Vagina (tissue), 2 donors: ENCODE measurements at regions not wholly inside any gene's neighbourhood (a gene's known extent, or its start where the extent isn't known, plus 50 kb on each side); places are given as distances from the start of the nearest gene placed in this dataset.

Experiments used
- POLR2AphosphoS5 ChIP-seq, 2 donors: sonication (generic); formaldehyde crosslinking; IDR thresholded peaks; one replicate each; pipeline ENCODE4 v1.9.0; 2017; ENCODE audit warnings: antibody characterized with exemption in 2 of 2, mild to moderate bottlenecking in 2 of 2, low read depth in 1 of 2; ENCODE audit not compliant: insufficient read depth in 1 of 2
- TF ChIP-seq, protein P1 (sequence below), 3 experiments: fragments of 450-650 bp in 2 of 3; fragments of 200-600 bp in 1 of 3; sonication (generic) in 1 of 3; IDR thresholded peaks; one replicate each; pipeline ENCODE4 v1.5.1; 2017 to 2019; ENCODE audit warnings: antibody characterized with exemption in 3 of 3, mild to moderate bottlenecking in 2 of 3, moderate library complexity in 2 of 3

DNA sequence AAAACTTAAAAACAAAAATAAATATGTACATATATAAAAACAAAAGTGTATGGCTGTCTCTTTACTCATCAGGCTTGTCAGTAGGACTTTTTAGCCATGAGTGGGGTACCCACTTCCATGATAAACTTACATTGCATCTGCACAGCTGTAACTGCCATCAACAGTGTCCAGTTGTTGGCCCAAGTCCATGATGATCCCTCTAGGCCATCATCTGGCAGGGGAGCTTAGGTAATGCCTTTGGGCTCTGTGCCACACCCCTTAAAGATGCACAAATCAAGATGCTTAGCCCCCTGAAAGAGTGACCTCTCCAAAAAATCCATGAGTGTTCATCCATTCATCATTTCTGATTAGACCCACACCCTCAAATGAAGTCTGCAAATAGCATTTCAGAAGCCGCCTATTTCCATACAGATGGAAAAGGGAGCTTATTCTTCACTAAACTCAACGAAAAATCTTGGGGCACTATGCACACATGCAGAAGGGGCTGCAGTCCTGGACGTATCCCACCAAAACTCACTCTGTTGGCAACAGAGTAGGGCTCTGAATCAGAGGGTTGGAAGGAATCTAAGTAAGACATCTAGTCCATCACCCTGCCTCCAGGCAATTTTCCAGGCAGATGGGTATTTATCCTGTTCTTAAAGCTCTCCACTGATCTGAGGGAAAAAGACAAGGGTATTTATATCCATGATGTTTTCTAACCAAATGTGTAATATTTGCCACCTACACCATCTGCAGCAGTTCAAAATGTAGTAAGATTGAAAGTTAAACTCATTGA, 691.0 kb downstream of the ZEB2 start:
- no peak for TF ChIP-seq POLR2AphosphoS5 (IDR thresholded peaks at IDR 0.05; ENCODE audit: insufficient read depth in 1 of 2, low read depth in 1 of 2)
- TF ChIP-seq, protein P1, sequence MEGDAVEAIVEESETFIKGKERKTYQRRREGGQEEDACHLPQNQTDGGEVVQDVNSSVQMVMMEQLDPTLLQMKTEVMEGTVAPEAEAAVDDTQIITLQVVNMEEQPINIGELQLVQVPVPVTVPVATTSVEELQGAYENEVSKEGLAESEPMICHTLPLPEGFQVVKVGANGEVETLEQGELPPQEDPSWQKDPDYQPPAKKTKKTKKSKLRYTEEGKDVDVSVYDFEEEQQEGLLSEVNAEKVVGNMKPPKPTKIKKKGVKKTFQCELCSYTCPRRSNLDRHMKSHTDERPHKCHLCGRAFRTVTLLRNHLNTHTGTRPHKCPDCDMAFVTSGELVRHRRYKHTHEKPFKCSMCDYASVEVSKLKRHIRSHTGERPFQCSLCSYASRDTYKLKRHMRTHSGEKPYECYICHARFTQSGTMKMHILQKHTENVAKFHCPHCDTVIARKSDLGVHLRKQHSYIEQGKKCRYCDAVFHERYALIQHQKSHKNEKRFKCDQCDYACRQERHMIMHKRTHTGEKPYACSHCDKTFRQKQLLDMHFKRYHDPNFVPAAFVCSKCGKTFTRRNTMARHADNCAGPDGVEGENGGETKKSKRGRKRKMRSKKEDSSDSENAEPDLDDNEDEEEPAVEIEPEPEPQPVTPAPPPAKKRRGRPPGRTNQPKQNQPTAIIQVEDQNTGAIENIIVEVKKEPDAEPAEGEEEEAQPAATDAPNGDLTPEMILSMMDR (IDR thresholded peaks at IDR 0.05) = no peak
